Endothelial cell (in vitro differentiated cells): ENCODE measurements at regions not wholly inside any gene's neighbourhood (a gene's known extent, or its start where the extent isn't known, plus 50 kb on each side); places are given as distances from the start of the nearest gene placed in this dataset.
"Not testable (repeated sequence)": the region's sequence is repeated elsewhere in the genome, so short reads cannot be mapped to it uniquely, and the experiment has no call there.

Experiments used
- DNase-seq: peaks from one replicate; pipeline ENCODE4 v3.0.0; 2021; ENCODE audit warnings: low spot score
- H3K27ac Mint-ChIP-seq: one replicate; pipeline ENCODE4 v1.8.0; 2021; ENCODE audit warnings: mixed read lengths, inconsistent platforms; ENCODE audit not compliant: unreplicated experiment
- H3K27me3 Mint-ChIP-seq: one replicate; pipeline ENCODE4 v1.8.0; 2021; ENCODE audit warnings: mild to moderate bottlenecking, moderate library complexity, mixed read lengths, inconsistent platforms; ENCODE audit not compliant: unreplicated experiment
- H3K36me3 Mint-ChIP-seq: one replicate; pipeline ENCODE4 v1.8.0; 2021; ENCODE audit warnings: mild to moderate bottlenecking, low read depth, mixed read lengths, inconsistent platforms; ENCODE audit not compliant: unreplicated experiment
- H3K4me1 Mint-ChIP-seq: one replicate; pipeline ENCODE4 v1.8.0; 2021; ENCODE audit warnings: mild to moderate bottlenecking, mixed read lengths, inconsistent platforms; ENCODE audit not compliant: unreplicated experiment
- H3K4me3 Mint-ChIP-seq: one replicate; pipeline ENCODE4 v1.8.0; 2021; ENCODE audit warnings: mild to moderate bottlenecking, mixed read lengths, inconsistent platforms; ENCODE audit not compliant: unreplicated experiment
- H3K9me3 Mint-ChIP-seq: one replicate; pipeline ENCODE4 v1.8.0; 2021; ENCODE audit warnings: mixed read lengths, inconsistent platforms; ENCODE audit not compliant: unreplicated experiment
- CTCF ChIP-seq: fragments of 200-600 bp; sonication (generic); IDR thresholded peaks from one replicate; pipeline ENCODE4 v1.5.0; 2021; ENCODE audit warnings: antibody characterized with exemption; ENCODE audit not compliant: unreplicated experiment

GRCh38 chr10:62491597-62491996 lies 117.4 kb downstream of the ZNF365 start:
- no peak for TF ChIP-seq CTCF
- no peaks in the 10 kb centered on the region for H3K4me1 Mint-ChIP-seq
- no peaks in the 10 kb centered on the region for H3K9me3 Mint-ChIP-seq
- H3K36me3 Mint-ChIP-seq, result no peaks in the 10 kb centered on the region
- H3K27ac Mint-ChIP-seq, result no peak overlapping the region
- DNase-seq, result no peak
- no peak overlapping the region for H3K4me3 Mint-ChIP-seq
- H3K27me3 Mint-ChIP-seq, result no peaks in the 10 kb centered on the region

- Mint-ChIP-seq H3K36me3 (no peaks in the 10 kb centered on the region), H3K4me3 (no peak overlapping the region), H3K27me3 (no peaks in the 10 kb centered on the region), H3K4me1 (no peaks in the 10 kb centered on the region), H3K27ac (no peak overlapping the region), H3K9me3 (no peaks in the 10 kb centered on the region)
- DNase-seq, result no peak
- TF ChIP-seq CTCF, result no peak
Observed at GRCh38 chr10:62492012-62492869, 118.1 kb downstream of the ZNF365 start.

- no peak overlapping the region for H3K4me3 Mint-ChIP-seq
- no peak for TF ChIP-seq CTCF
- H3K27ac Mint-ChIP-seq, result no peak overlapping the region
- no peaks in the 10 kb centered on the region for H3K27me3 Mint-ChIP-seq
- H3K4me1 Mint-ChIP-seq, result no peaks in the 10 kb centered on the region
- H3K36me3 Mint-ChIP-seq, result no peaks in the 10 kb centered on the region
- DNase-seq, result no peak
- no peaks in the 10 kb centered on the region for H3K9me3 Mint-ChIP-seq
Observed at GRCh38 chr10:62492870-62493180, 118.7 kb downstream of the ZNF365 start.

GRCh38 chr10:62496925-62497324 lies 122.8 kb downstream of the ZNF365 start:
- DNase-seq, result no peak
- TF ChIP-seq CTCF, result no peak
- Mint-ChIP-seq H3K36me3 (no peaks in the 10 kb centered on the region), H3K9me3 (no peaks in the 10 kb centered on the region), H3K27ac (no peak overlapping the region), H3K4me1 (no peaks in the 10 kb centered on the region), H3K4me3 (no peak overlapping the region), H3K27me3 (no peaks in the 10 kb centered on the region)

- no peak for DNase-seq
- Mint-ChIP-seq H3K4me3 (no peak overlapping the region), H3K36me3 (no peaks in the 10 kb centered on the region), H3K27ac (no peak overlapping the region), H3K27me3 (no peaks in the 10 kb centered on the region), H3K4me1 (no peaks in the 10 kb centered on the region), H3K9me3 (no peaks in the 10 kb centered on the region)
- no peak for TF ChIP-seq CTCF
Observed at GRCh38 chr10:62498271-62498670, 124.1 kb downstream of the ZNF365 start.

- H3K36me3 Mint-ChIP-seq, H3K27me3 Mint-ChIP-seq, H3K4me3 Mint-ChIP-seq, DNase-seq, H3K9me3 Mint-ChIP-seq, H3K4me1 Mint-ChIP-seq, H3K27ac Mint-ChIP-seq: not testable (repeated sequence)
Observed at GRCh38 chr10:62500116-62500515, 125.9 kb downstream of the ZNF365 start.
